MM.1S (cell line): ENCODE measurements at regions not wholly inside any gene's neighbourhood (a gene's known extent, or its start where the extent isn't known, plus 50 kb on each side); places are given as distances from the start of the nearest gene placed in this dataset.

Source experiments
- DNase-seq: peaks from one replicate; pipeline ENCODE4 v3.0.0-alpha.2; 2015
- H2AFZ ChIP-seq: fragments of 300-600 bp; sonication (generic); 2 replicates; pipeline ENCODE4 v1.6.0; 2016; ENCODE audit warnings: antibody characterized with exemption, low read length
- H3F3A ChIP-seq: fragments of 300-600 bp; sonication (generic); 2 replicates; pipeline ENCODE4 v1.6.1; 2016; ENCODE audit warnings: mild to moderate bottlenecking, antibody characterized with exemption, low read length, moderate library complexity, mixed read lengths; ENCODE audit not compliant: insufficient read depth
- H3K27ac ChIP-seq: fragments of 300-600 bp; sonication (generic); 2 replicates; pipeline ENCODE4 v1.5.1; 2016; ENCODE audit warnings: mild to moderate bottlenecking, low read length
- H3K27me3 ChIP-seq: fragments of 300-600 bp; sonication (generic); replicated peaks from 2 replicates; pipeline ENCODE4 v1.6.0; 2016; ENCODE audit warnings: low read length; ENCODE audit not compliant: insufficient read depth
- H3K36me3 ChIP-seq: fragments of 300-600 bp; sonication (generic); replicated peaks from 2 replicates; pipeline ENCODE4 v1.6.1; 2016; ENCODE audit warnings: mild to moderate bottlenecking, low read length, mixed read lengths; ENCODE audit not compliant: insufficient read depth
- H3K4me1 ChIP-seq: fragments of 300-600 bp; sonication (generic); 2 replicates; pipeline ENCODE4 v1.6.1; 2016; ENCODE audit warnings: low read length, mixed read lengths
- H3K4me2 ChIP-seq: fragments of 300-600 bp; sonication (generic); 2 replicates; pipeline ENCODE4 v1.6.0; 2016; ENCODE audit warnings: low read depth, low read length
- H3K4me3 ChIP-seq: fragments of 300-600 bp; sonication (generic); 2 replicates; pipeline ENCODE4 v1.5.1; 2016; ENCODE audit warnings: low read length, mixed read lengths
- H3K79me2 ChIP-seq: fragments of 300-600 bp; sonication (generic); 2 replicates; pipeline ENCODE4 v1.6.1; 2016; ENCODE audit warnings: mixed run types, low read length, mixed read lengths
- H3K9ac ChIP-seq: fragments of 300-600 bp; sonication (generic); 2 replicates; pipeline ENCODE4 v1.6.1; 2016; ENCODE audit warnings: low read length, mixed read lengths
- H3K9me2 ChIP-seq: fragments of 300-600 bp; sonication (generic); replicated peaks from 2 replicates; pipeline ENCODE4 v1.6.1; 2016; ENCODE audit warnings: mild to moderate bottlenecking, low read length, mixed read lengths; ENCODE audit not compliant: insufficient read depth
- H3K9me3 ChIP-seq: fragments of 300-600 bp; sonication (generic); replicated peaks from 2 replicates; pipeline ENCODE4 v1.6.1; 2016; ENCODE audit warnings: mild to moderate bottlenecking, low read length, mixed read lengths; ENCODE audit not compliant: insufficient read depth
- H4K20me1 ChIP-seq: fragments of 300-600 bp; sonication (generic); 2 replicates; pipeline ENCODE4 v1.6.1; 2016; ENCODE audit warnings: mild to moderate bottlenecking, low read length, moderate library complexity, mixed read lengths; ENCODE audit not compliant: insufficient read depth
- EZH2 ChIP-seq: fragments of 300-600 bp; sonication (generic); optimal IDR thresholded peaks from 2 replicates; pipeline ENCODE3; 2017; ENCODE audit warnings: low read depth, mild to moderate bottlenecking, antibody characterized with exemption, low read length, mixed read lengths
- EZH2phosphoT487 ChIP-seq: fragments of 300-600 bp; sonication (generic); IDR thresholded peaks from 2 replicates; pipeline ENCODE4 v1.6.1; 2018; ENCODE audit warnings: antibody characterized with exemption, low read length
- TF ChIP-seq, protein P1 (sequence below): fragments of 300-600 bp; sonication (generic); IDR thresholded peaks from 2 replicates; pipeline ENCODE4 v1.5.1; 2016; ENCODE audit warnings: antibody characterized with exemption, low read length, mixed read lengths

GRCh38 chr6:135109761-135110160 is 55.1 kb upstream of the HBS1L start:
- no peak for DNase-seq
- H3K27me3 ChIP-seq = no peaks in the 10 kb centered on the region
- H4K20me1 ChIP-seq = no peaks in the 10 kb centered on the region
- H3K4me3 ChIP-seq = no peak overlapping the region
- no peaks in the 10 kb centered on the region for H3K36me3 ChIP-seq
- H3K9me2 ChIP-seq = no peaks in the 10 kb centered on the region
- no peak overlapping the region for H3K9ac ChIP-seq
- H3K9me3 ChIP-seq = no peaks in the 10 kb centered on the region
- H2AFZ ChIP-seq = no peak overlapping the region
- no peaks in the 10 kb centered on the region for H3K79me2 ChIP-seq
- no peak overlapping the region for H3K27ac ChIP-seq
- H3F3A ChIP-seq = no peaks in the 10 kb centered on the region; the same call in 1 of the 2 replicates
- TF ChIP-seq EZH2phosphoT487 (no peak), EZH2 (no peak)
- H3K4me1 ChIP-seq = peaks cover 9% of the 10 kb centered on the region
- H3K4me2 ChIP-seq = no peak overlapping the region

DNA sequence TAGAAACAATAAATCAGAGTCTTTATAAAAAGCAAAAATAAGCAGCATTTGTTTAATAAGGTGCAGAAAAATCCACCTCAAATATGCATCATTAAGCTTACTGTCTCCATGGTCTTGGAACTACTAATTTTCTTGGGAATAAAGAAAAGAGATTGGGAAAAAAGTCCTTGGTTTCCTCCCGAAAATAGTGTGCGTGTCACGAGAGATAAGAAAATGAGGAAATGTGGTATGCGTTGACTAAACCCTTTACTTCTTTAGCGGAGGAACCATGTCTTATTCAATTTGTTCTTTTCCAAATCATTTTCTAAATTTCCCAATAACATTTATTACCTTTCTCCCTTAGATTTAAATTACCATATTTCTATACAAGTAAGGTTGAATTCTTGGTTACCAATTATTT is 54.1 kb upstream of the HBS1L start:
- no peak overlapping the region for H3K4me2 ChIP-seq
- no peak for DNase-seq

DNA sequence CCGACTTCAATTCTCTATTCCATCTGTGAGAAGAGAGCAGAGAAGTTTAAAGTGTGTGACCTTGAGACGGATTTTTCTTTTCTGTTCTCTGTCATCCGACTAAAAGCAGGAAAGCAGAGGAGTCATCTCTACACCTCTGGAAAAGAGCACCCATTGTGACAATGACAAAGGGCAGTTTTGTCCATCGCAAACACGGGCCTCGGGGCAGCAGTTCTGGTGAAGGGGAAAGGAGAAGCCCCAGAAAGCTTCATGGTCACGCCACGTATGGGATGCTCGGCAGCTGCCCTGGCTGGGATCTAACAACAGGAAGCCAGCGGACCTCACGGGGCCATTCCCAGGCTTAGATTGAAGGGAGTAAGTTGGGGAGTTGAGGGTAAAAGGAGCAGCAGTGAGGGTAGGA is 52.0 kb upstream of the HBS1L start:
- Histone ChIP-seq H3K4me2 (no peak overlapping the region), H2AFZ (no peak overlapping the region), H3K4me1 (peaks cover 27% of the 10 kb centered on the region), H3K79me2 (no peaks in the 10 kb centered on the region), H3K36me3 (no peaks in the 10 kb centered on the region), H4K20me1 (no peaks in the 10 kb centered on the region), H3K9ac (no peak overlapping the region), H3K4me3 (no peak overlapping the region), H3K27ac (no peak overlapping the region), H3K27me3 (no peaks in the 10 kb centered on the region), H3K9me2 (no peaks in the 10 kb centered on the region), H3K9me3 (no peaks in the 10 kb centered on the region), H3F3A (peaks cover 4% of the 10 kb centered on the region; the same call in 1 of the 2 replicates)
- DNase-seq = no peak
- TF ChIP-seq EZH2 (no peak), EZH2phosphoT487 (no peak)
- TF ChIP-seq, protein P1, sequence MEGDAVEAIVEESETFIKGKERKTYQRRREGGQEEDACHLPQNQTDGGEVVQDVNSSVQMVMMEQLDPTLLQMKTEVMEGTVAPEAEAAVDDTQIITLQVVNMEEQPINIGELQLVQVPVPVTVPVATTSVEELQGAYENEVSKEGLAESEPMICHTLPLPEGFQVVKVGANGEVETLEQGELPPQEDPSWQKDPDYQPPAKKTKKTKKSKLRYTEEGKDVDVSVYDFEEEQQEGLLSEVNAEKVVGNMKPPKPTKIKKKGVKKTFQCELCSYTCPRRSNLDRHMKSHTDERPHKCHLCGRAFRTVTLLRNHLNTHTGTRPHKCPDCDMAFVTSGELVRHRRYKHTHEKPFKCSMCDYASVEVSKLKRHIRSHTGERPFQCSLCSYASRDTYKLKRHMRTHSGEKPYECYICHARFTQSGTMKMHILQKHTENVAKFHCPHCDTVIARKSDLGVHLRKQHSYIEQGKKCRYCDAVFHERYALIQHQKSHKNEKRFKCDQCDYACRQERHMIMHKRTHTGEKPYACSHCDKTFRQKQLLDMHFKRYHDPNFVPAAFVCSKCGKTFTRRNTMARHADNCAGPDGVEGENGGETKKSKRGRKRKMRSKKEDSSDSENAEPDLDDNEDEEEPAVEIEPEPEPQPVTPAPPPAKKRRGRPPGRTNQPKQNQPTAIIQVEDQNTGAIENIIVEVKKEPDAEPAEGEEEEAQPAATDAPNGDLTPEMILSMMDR = no peak

More for the DNA sequence above, 54.1 kb upstream of the HBS1L start:
- H3F3A ChIP-seq = no peaks in the 10 kb centered on the region; the same call in 1 of the 2 replicates
- no peaks in the 10 kb centered on the region for H3K9me2 ChIP-seq
- no peak overlapping the region for H3K9ac ChIP-seq
- no peaks in the 10 kb centered on the region for H3K79me2 ChIP-seq
- H3K4me3 ChIP-seq = no peak overlapping the region
- no peak overlapping the region for H3K27ac ChIP-seq
- no peaks in the 10 kb centered on the region for H3K27me3 ChIP-seq
- H2AFZ ChIP-seq = no peak overlapping the region
- H3K4me1 ChIP-seq = peaks cover 9% of the 10 kb centered on the region
- H4K20me1 ChIP-seq = no peaks in the 10 kb centered on the region
- TF ChIP-seq EZH2phosphoT487 (no peak), EZH2 (no peak)
- TF ChIP-seq, protein P1 = no peak
- H3K36me3 ChIP-seq = no peaks in the 10 kb centered on the region
- H3K9me3 ChIP-seq = no peaks in the 10 kb centered on the region

DNA sequence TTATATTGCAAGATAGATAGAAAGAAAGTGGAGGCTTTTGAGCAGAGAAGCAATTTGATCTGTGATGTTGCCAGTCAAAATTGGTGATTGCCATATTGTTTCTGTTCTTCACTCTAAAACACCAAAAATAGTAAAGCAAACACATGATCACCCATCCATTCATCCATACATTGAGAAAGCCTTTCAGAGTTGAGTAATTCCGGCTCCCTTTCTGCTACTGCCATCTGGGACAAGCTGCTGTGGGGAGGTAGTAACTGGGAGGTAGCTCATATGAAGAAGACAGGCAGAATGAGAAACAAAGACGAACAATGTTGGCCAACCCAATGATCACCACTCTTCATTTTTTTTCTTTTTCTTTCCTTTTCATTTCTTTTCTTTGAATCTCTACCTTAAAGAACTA is 51.1 kb upstream of the HBS1L start:
- no peaks in the 10 kb centered on the region for H3K9me2 ChIP-seq
- no peak overlapping the region for H3K4me2 ChIP-seq
- no peak overlapping the region for H3K9ac ChIP-seq
- H3F3A ChIP-seq = peaks cover 4% of the 10 kb centered on the region; the same call in 1 of the 2 replicates
- no peaks in the 10 kb centered on the region for H3K36me3 ChIP-seq
- H2AFZ ChIP-seq = no peak overlapping the region
- H3K4me1 ChIP-seq = peaks cover 27% of the 10 kb centered on the region
- no peaks in the 10 kb centered on the region for H3K27me3 ChIP-seq
- no peak overlapping the region for H3K27ac ChIP-seq
- DNase-seq = no peak
- no peaks in the 10 kb centered on the region for H3K9me3 ChIP-seq
- no peaks in the 10 kb centered on the region for H3K79me2 ChIP-seq
- H3K4me3 ChIP-seq = no peak overlapping the region
- TF ChIP-seq EZH2phosphoT487 = no peak
- TF ChIP-seq, protein P1 = no peak
- TF ChIP-seq EZH2 = no peak
- no peaks in the 10 kb centered on the region for H4K20me1 ChIP-seq
